Caco-2 (cell line): ENCODE measurements at regions not wholly inside any gene's neighbourhood (a gene's known extent, or its start where the extent isn't known, plus 50 kb on each side); places are given as distances from the start of the nearest gene placed in this dataset.

Source experiments
- BruUV-seq: library from RNA; stranded (reverse); fragments of 400-500 nt; replicated peaks from 2 replicates; lab custom pipeline; 2021; lab: Mats Ljungman, UMichigan
- CTCF ChIA-PET: fragments of 300-600 bp; sonication (Branson Sonifier 250); formaldehyde crosslinking; loops from one replicate; lab custom pipeline; 2022; ENCODE audit warnings: antibody characterized with exemption; lab: Charles Lee
- POLR2A ChIA-PET: fragments of 300-600 bp; sonication (Branson Sonifier 250); formaldehyde crosslinking; loops from one replicate; lab custom pipeline; 2022; ENCODE audit warnings: antibody characterized with exemption; lab: Charles Lee
- DNase-seq, 2 experiments: peaks; one replicate each; pipeline versions ENCODE4 v3.0.0 to v3.0.0-alpha.2; 2020 to 2022
- H3K27me3 ChIP-seq: replicated peaks from 2 replicates; pipeline ENCODE4 v1.6.0; 2011; ENCODE audit warnings: low read length; ENCODE audit not compliant: control insufficient read depth, insufficient read depth
- H3K36me3 ChIP-seq: 2 replicates; pipeline ENCODE4 v1.5.1; 2011; ENCODE audit warnings: low read length; ENCODE audit not compliant: control insufficient read depth, insufficient read depth
- H3K4me1 ChIP-seq: fragments of 250-450 bp; sonication (Bioruptor Pico); 2 replicates; pipeline ENCODE4 v1.5.1; 2020; ENCODE audit warnings: mild to moderate bottlenecking
- H3K4me3 ChIP-seq: 2 replicates; pipeline ENCODE4 v1.5.1; 2011; ENCODE audit warnings: low read depth, mild to moderate bottlenecking, control low read depth, low read length
- H3K9me3 ChIP-seq: fragments of 250-450 bp; sonication (Bioruptor Pico); 2 replicates; pipeline ENCODE4 v1.5.1; 2020; ENCODE audit warnings: mild to moderate bottlenecking, moderate library complexity
- H3K27ac Mint-ChIP-seq: one replicate; pipeline ENCODE4 v1.8.0; 2022; ENCODE audit warnings: mixed read lengths; ENCODE audit not compliant: unreplicated experiment
- H3K27me3 Mint-ChIP-seq: one replicate; pipeline ENCODE4 v1.8.0; 2022; ENCODE audit warnings: mixed read lengths; ENCODE audit not compliant: insufficient read depth, unreplicated experiment
- H3K36me3 Mint-ChIP-seq: one replicate; pipeline ENCODE4 v1.8.0; 2022; ENCODE audit warnings: mild to moderate bottlenecking, mixed read lengths; ENCODE audit not compliant: insufficient read depth, unreplicated experiment
- H3K4me1 Mint-ChIP-seq: one replicate; pipeline ENCODE4 v1.8.0; 2022; ENCODE audit warnings: low read depth, mixed read lengths; ENCODE audit not compliant: unreplicated experiment
- H3K4me3 Mint-ChIP-seq: one replicate; pipeline ENCODE4 v1.8.0; 2022; ENCODE audit warnings: mild to moderate bottlenecking, moderate library complexity, mixed read lengths; ENCODE audit not compliant: unreplicated experiment
- H3K9me3 Mint-ChIP-seq: one replicate; pipeline ENCODE4 v1.8.0; 2022; ENCODE audit warnings: mixed read lengths; ENCODE audit not compliant: unreplicated experiment
- CTCF ChIP-seq, 2 experiments: fragments of 200-600 bp in 1 of 2; IDR thresholded peaks; 1 replicate in 1 of 2; 2 replicates in 1 of 2; pipeline versions ENCODE4 v1.5.1 to v1.8.0; 2011 to 2022; ENCODE audit warnings: antibody characterized with exemption in 1 of 2, control low read depth in 1 of 2, inconsistent platforms in 1 of 2, low read depth in 1 of 2, low read length in 1 of 2, mild to moderate bottlenecking in 1 of 2, moderate library complexity in 1 of 2; ENCODE audit not compliant: insufficient read depth in 1 of 2, severe bottlenecking in 1 of 2, unreplicated experiment in 1 of 2
- intact Hi-C: fragments of 100-400 bp; cut with micrococcal nuclease; formaldehyde crosslinking; loops from one replicate; pipeline ENCODE4 v1.10.0; 2022; ENCODE audit not compliant: unreplicated experiment

DNA sequence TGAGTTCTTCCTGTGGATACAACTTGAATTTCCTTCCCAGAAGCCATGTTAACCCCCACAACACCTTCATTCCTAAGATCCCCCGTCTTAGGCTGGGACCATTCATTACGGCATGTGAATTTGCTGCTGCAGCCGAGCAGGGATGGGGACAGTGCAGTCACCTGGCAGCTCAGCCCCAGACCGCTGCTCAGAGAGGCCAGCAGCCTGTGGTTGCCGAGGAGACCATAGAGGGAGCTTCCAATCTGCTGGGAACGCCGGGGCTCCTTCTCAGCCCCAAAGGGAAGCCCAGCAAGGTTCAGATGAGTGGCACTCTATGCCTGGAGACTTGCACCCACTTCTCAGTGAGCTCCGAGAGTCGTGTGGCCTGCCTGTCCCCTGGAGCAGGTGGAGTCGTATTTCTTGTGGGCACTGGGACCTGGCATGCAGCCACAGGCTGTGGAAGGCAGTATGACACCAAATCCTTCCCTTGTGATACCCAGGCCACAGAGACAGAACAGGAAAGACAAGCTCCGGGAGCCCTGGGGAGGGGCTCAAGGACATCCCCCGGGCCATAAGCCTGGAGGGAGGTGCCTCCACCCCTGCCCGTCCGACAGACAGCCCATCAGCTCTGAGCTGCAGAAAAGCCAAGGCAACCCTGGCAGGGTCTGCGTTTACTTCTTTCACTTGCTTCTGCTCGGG, 167.3 kb downstream of the FAM43A start:
- Histone ChIP-seq H3K9me3 (no peaks in the 10 kb centered on the region), H3K4me3 (no peak overlapping the region), H3K27me3 (no peaks in the 10 kb centered on the region), H3K4me1 (peaks cover 20% of the 10 kb centered on the region), H3K36me3 (no peaks in the 10 kb centered on the region)
- no peak overlapping the region for H3K4me3 Mint-ChIP-seq
- H3K36me3 Mint-ChIP-seq, result no peaks in the 10 kb centered on the region
- BruUV-seq, result no TSS peak
- H3K27ac Mint-ChIP-seq, result no peak overlapping the region
- no peaks in the 10 kb centered on the region for H3K27me3 Mint-ChIP-seq
- intact Hi-C loops, result no loop called here
- ChIA-PET CTCF (no interaction called here), POLR2A (no interaction called here)
- no peak for TF ChIP-seq CTCF (IDR thresholded peaks at IDR 0.05; ENCODE audit: insufficient read depth in 1 of 2, low read depth in 1 of 2, low read length in 1 of 2, severe bottlenecking in 1 of 2, unreplicated experiment in 1 of 2)
- DNase-seq, result peak in 1 of 2 experiments; percentile 28
- no peaks in the 10 kb centered on the region for H3K9me3 Mint-ChIP-seq
- H3K4me1 Mint-ChIP-seq, result peaks cover 28% of the 10 kb centered on the region

GRCh38 chr3:194854206-194854605, 168.5 kb downstream of the FAM43A start:
- H3K36me3 Mint-ChIP-seq, result no peaks in the 10 kb centered on the region
- intact Hi-C loops, result no loop called here

More at GRCh38 chr3:194854206-194854605, 168.5 kb downstream of the FAM43A start:
- H3K9me3 Mint-ChIP-seq, result no peaks in the 10 kb centered on the region
- no peaks in the 10 kb centered on the region for H3K36me3 ChIP-seq
- H3K27me3 ChIP-seq, result no peaks in the 10 kb centered on the region
- no peak overlapping the region for H3K4me3 Mint-ChIP-seq
- ChIA-PET POLR2A (no interaction called here), CTCF (interaction anchor here (0.6 kb wide), 1 partner anchor 14 kb away, joined by 5 read pairs; no protein-coding TSS in a partner anchor)
- H3K4me1 Mint-ChIP-seq, result peaks cover 23% of the 10 kb centered on the region
- H3K27ac Mint-ChIP-seq, result no peak overlapping the region
- no peak for TF ChIP-seq CTCF (IDR thresholded peaks at IDR 0.05; ENCODE audit: insufficient read depth in 1 of 2, low read depth in 1 of 2, low read length in 1 of 2, severe bottlenecking in 1 of 2, unreplicated experiment in 1 of 2)
- no peaks in the 10 kb centered on the region for H3K9me3 ChIP-seq
- BruUV-seq, result no TSS peak
- H3K4me1 ChIP-seq, result peaks cover 18% of the 10 kb centered on the region
- H3K4me3 ChIP-seq, result no peak overlapping the region
- DNase-seq, result no peak
- H3K27me3 Mint-ChIP-seq, result no peaks in the 10 kb centered on the region
